ENCODE measurements at regions not wholly inside any gene's neighbourhood (a gene's known extent, or its start where the extent isn't known, plus 50 kb on each side); places are given as distances from the start of the nearest gene placed in this dataset.

- WGBS, 5 donors = 70 to 90% (median 81%) methylated on average over 1 of the region's 1 CpG
- Histone ChIP-seq H3K27ac (no peak overlapping the region), H3K4me3 (no peak overlapping the region), H3K9me3 (no peaks in the 10 kb centered on the region), H3K36me3 (no peaks in the 10 kb centered on the region), H3K27me3 (replicated peaks in 1 of 7) (peaks cover 0 to 10% (median 0%) of the 10 kb centered on the region in 7 donors), H3K4me1 (no peaks in the 10 kb centered on the region)
- no peak for DNase-seq
- intact Hi-C loops (cut with DNase I; ENCODE audit: low total_unique reads) = no loop called here
- TF ChIP-seq POLR2AphosphoS5 (IDR thresholded peaks at IDR 0.05) = no peak
- TF ChIP-seq POLR2A (IDR thresholded peaks at IDR 0.05) = no peak
- no peak for TF ChIP-seq CTCF (IDR thresholded peaks at IDR 0.05 in 8 of 11, conservative IDR thresholded peaks at IDR 0.05 in 3 of 11)
Observed at GRCh38 chr10:44804661-44805060, 106.5 kb upstream of the TMEM72 start.

GRCh38 chr10:44805466-44806210 lies 105.5 kb upstream of the TMEM72 start:
- Histone ChIP-seq H3K27me3 (replicated peaks in 1 of 7) (peaks cover 0 to 10% (median 0%) of the 10 kb centered on the region in 7 donors), H3K27ac (no peak overlapping the region), H3K36me3 (no peaks in the 10 kb centered on the region), H3K4me3 (no peak overlapping the region), H3K4me1 (no peaks in the 10 kb centered on the region), H3K9me3 (no peaks in the 10 kb centered on the region)
- TF ChIP-seq POLR2AphosphoS5 (IDR thresholded peaks at IDR 0.05) (no peak), POLR2A (IDR thresholded peaks at IDR 0.05) (no peak)
- WGBS, 5 donors = 76 to 89% (median 78%) methylated on average over 6 of the region's 6 CpGs
- DNase-seq = no peak
- intact Hi-C loops (cut with DNase I; ENCODE audit: low total_unique reads) = no loop called here

GRCh38 chr10:44806950-44807349 lies 104.2 kb upstream of the TMEM72 start:
- 61 to 73% (median 66%) methylated on average over 3 of the region's 3 CpGs for WGBS, 5 donors
- no peaks in the 10 kb centered on the region for H3K4me1 ChIP-seq
- TF ChIP-seq CTCF (IDR thresholded peaks at IDR 0.05 in 8 of 11, conservative IDR thresholded peaks at IDR 0.05 in 3 of 11) = no peak
- no peak for TF ChIP-seq POLR2AphosphoS5 (IDR thresholded peaks at IDR 0.05)
- TF ChIP-seq POLR2A (IDR thresholded peaks at IDR 0.05) = no peak
- no peak for DNase-seq
- H3K27ac ChIP-seq = no peak overlapping the region
- peaks cover 0 to 10% (median 0%) of the 10 kb centered on the region in 7 donors for H3K27me3 ChIP-seq (replicated peaks in 1 of 7)
- H3K36me3 ChIP-seq = no peaks in the 10 kb centered on the region
- H3K9me3 ChIP-seq = no peaks in the 10 kb centered on the region
- intact Hi-C loops (cut with DNase I; ENCODE audit: low total_unique reads) = no loop called here
- H3K4me3 ChIP-seq = no peak overlapping the region

GRCh38 chr10:44807451-44807850 lies 103.7 kb upstream of the TMEM72 start:
- no peak overlapping the region for H3K27ac ChIP-seq
- no peaks in the 10 kb centered on the region for H3K9me3 ChIP-seq

More at GRCh38 chr10:44807451-44807850, 103.7 kb upstream of the TMEM72 start:
- Histone ChIP-seq H3K4me1 (no peaks in the 10 kb centered on the region), H3K36me3 (no peaks in the 10 kb centered on the region), H3K27me3 (replicated peaks in 1 of 7) (peaks cover 0 to 10% (median 0%) of the 10 kb centered on the region in 7 donors), H3K4me3 (no peak overlapping the region)
- no peak for DNase-seq
- intact Hi-C loops (cut with DNase I; ENCODE audit: low total_unique reads) = no loop called here
- no peak for TF ChIP-seq CTCF (IDR thresholded peaks at IDR 0.05 in 8 of 11, conservative IDR thresholded peaks at IDR 0.05 in 3 of 11)
- TF ChIP-seq POLR2A (IDR thresholded peaks at IDR 0.05) = no peak
- TF ChIP-seq POLR2AphosphoS5 (IDR thresholded peaks at IDR 0.05) = no peak

All from spleen (tissue), 11 donors.